GM23248 (cell line): ENCODE measurements at regions not wholly inside any gene's neighbourhood (a gene's known extent, or its start where the extent isn't known, plus 50 kb on each side); places are given as distances from the start of the nearest gene placed in this dataset.

Experiments used
- DNase-seq: peaks from one replicate; pipeline ENCODE4 v3.0.0-alpha.2; 2015
- H2AFZ ChIP-seq: fragments of 200-600 bp; sonication (generic); 2 replicates; pipeline ENCODE4 v1.6.1; 2016; ENCODE audit warnings: antibody characterized with exemption
- H3F3A ChIP-seq: fragments of 200-600 bp; sonication (generic); 2 replicates; pipeline ENCODE4 v1.6.1; 2016; ENCODE audit warnings: mild to moderate bottlenecking, antibody characterized with exemption, mixed run types; ENCODE audit not compliant: insufficient read depth
- H3K27ac ChIP-seq: fragments of 200-600 bp; sonication (generic); 2 replicates; pipeline ENCODE4 v1.5.1; 2016; ENCODE audit warnings: mild to moderate bottlenecking
- H3K27me3 ChIP-seq: fragments of 200-600 bp; sonication (generic); replicated peaks from 2 replicates; pipeline ENCODE4 v1.6.1; 2016; ENCODE audit warnings: mild to moderate bottlenecking; ENCODE audit not compliant: insufficient read depth
- H3K36me3 ChIP-seq: fragments of 200-600 bp; sonication (generic); 2 replicates; pipeline ENCODE4 v1.6.1; 2016; ENCODE audit warnings: low read depth, mild to moderate bottlenecking
- H3K4me1 ChIP-seq: fragments of 200-600 bp; sonication (generic); 2 replicates; pipeline ENCODE4 v1.6.1; 2016; ENCODE audit warnings: mild to moderate bottlenecking; ENCODE audit not compliant: insufficient read depth
- H3K4me2 ChIP-seq: fragments of 200-600 bp; sonication (generic); one replicate; pipeline ENCODE4 v1.6.1; 2016; ENCODE audit warnings: mild to moderate bottlenecking; ENCODE audit not compliant: unreplicated experiment
- H3K4me3 ChIP-seq: fragments of 200-600 bp; sonication (generic); 2 replicates; pipeline ENCODE4 v1.5.1; 2016; ENCODE audit warnings: mild to moderate bottlenecking
- H3K79me2 ChIP-seq: fragments of 200-600 bp; sonication (generic); 2 replicates; pipeline ENCODE4 v1.6.1; 2016; ENCODE audit warnings: mild to moderate bottlenecking; ENCODE audit not compliant: insufficient read depth
- H3K9ac ChIP-seq: fragments of 200-600 bp; sonication (generic); 2 replicates; pipeline ENCODE4 v1.6.1; 2016; ENCODE audit warnings: mild to moderate bottlenecking
- H3K9me2 ChIP-seq: fragments of 200-600 bp; sonication (generic); 2 replicates; pipeline ENCODE4 v1.6.1; 2016; ENCODE audit warnings: mixed run types, mild to moderate bottlenecking, moderate library complexity; ENCODE audit not compliant: insufficient read depth
- H3K9me3 ChIP-seq: fragments of 200-600 bp; sonication (generic); one replicate; pipeline ENCODE4 v1.6.1; 2017; ENCODE audit warnings: low read depth
- H4K20me1 ChIP-seq: fragments of 200-600 bp; sonication (generic); 2 replicates; pipeline ENCODE4 v1.6.0; 2016; ENCODE audit not compliant: insufficient read depth
- EZH2 ChIP-seq: fragments of 200-600 bp; sonication (generic); IDR thresholded peaks from 2 replicates; pipeline ENCODE4 v1.6.1; 2018; ENCODE audit warnings: antibody characterized with exemption, mild to moderate bottlenecking; ENCODE audit not compliant: insufficient read depth, poor library complexity, severe bottlenecking
- EZH2phosphoT487 ChIP-seq: fragments of 200-600 bp; sonication (generic); IDR thresholded peaks from 2 replicates; pipeline ENCODE4 v1.6.1; 2018; ENCODE audit warnings: antibody characterized with exemption, moderate library complexity, mild to moderate bottlenecking, low read depth; ENCODE audit not compliant: insufficient read depth
- WGBS, 2 experiments: methylation state at CpG; one replicate each; pipeline ENCODE4 v1.1.6; 2015 to 2017; ENCODE audit warnings: low lambda C conversion rate in 2 of 2, low coverage in 1 of 2; ENCODE audit errors: missing lambda C conversion rate in 2 of 2; 5-methylcytosine and 5-hydroxymethylcytosine counted together
- in situ Hi-C: fragments of 300-500 bp; cut with MboI; formaldehyde crosslinking; loops from 2 replicates; pipeline ENCODE4 v1.15.0; 2020

DNA sequence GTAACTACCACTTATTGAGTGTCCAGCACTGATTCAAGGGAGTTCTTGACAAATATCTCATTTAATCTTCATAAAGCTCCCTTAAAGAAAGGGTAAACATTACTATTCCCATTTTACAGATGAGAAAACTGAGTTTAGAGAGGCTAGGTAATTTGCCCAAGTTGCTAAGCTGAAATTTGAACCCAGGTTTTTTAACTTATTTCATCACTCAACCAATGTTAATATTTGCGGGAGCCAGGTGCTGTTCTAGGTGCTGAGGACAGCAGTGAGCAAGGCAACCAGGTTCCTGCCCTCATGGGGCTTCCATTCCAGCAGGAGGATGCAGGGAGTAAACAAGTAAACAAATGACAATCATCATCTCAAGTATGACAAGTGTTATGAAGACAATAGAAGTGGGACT is 104.0 kb upstream of the LHX1 start:
- Histone ChIP-seq H3K4me3 (no peak overlapping the region), H3K27me3 (peaks cover 10% of the 10 kb centered on the region; the same call in 1 of the 2 replicates), H3F3A (no peaks in the 10 kb centered on the region), H3K9me3 (no peaks in the 10 kb centered on the region), H3K9me2 (no peaks in the 10 kb centered on the region), H3K36me3 (no peaks in the 10 kb centered on the region), H3K9ac (no peak overlapping the region), H2AFZ (no peak overlapping the region), H3K79me2 (no peaks in the 10 kb centered on the region), H4K20me1 (no peaks in the 10 kb centered on the region), H3K27ac (no peak overlapping the region), H3K4me2 (no peak overlapping the region), H3K4me1 (no peaks in the 10 kb centered on the region)
- no peak for DNase-seq
- TF ChIP-seq EZH2 (no peak), EZH2phosphoT487 (no peak)
- in situ Hi-C loops, result no loop called here
- 56 to 87% methylated on average over 1 of the region's 1 CpG for WGBS, 2 experiments

DNA sequence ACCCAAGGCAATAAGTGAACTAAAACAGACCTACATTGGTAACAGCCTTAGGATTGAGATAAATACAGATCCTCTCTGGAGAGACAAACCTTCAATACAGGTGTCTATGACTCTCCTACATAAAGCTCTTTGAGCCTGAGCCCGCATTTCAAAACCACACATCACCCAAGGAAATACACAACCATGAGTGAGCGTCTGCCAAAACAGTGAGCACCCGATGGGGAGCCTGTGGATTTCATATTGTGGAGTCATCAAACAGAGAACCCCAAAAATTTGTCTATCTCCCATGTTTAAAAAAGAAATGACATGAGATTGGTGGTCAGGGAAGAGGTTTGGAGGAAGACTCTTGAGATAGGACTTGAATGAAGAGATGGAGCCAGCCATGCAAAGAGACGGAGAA is 102.2 kb upstream of the LHX1 start:
- H3F3A ChIP-seq, result no peaks in the 10 kb centered on the region
- peaks cover 7% of the 10 kb centered on the region; the same call in 1 of the 2 replicates for H3K27me3 ChIP-seq
- H3K27ac ChIP-seq, result no peak overlapping the region
- no peak for DNase-seq
- H3K4me3 ChIP-seq, result no peak overlapping the region
- no peaks in the 10 kb centered on the region for H3K36me3 ChIP-seq
- 54 to 57% methylated on average over 4 of the region's 4 CpGs for WGBS, 2 experiments
- H3K4me2 ChIP-seq, result no peak overlapping the region
- no peak for TF ChIP-seq EZH2phosphoT487
- no peaks in the 10 kb centered on the region for H4K20me1 ChIP-seq
- no peak overlapping the region for H3K9ac ChIP-seq
- H3K79me2 ChIP-seq, result no peaks in the 10 kb centered on the region
- H3K9me3 ChIP-seq, result no peaks in the 10 kb centered on the region
- no peaks in the 10 kb centered on the region for H3K9me2 ChIP-seq
- no peak overlapping the region for H2AFZ ChIP-seq
- in situ Hi-C loops, result no loop called here
- H3K4me1 ChIP-seq, result no peaks in the 10 kb centered on the region

DNA sequence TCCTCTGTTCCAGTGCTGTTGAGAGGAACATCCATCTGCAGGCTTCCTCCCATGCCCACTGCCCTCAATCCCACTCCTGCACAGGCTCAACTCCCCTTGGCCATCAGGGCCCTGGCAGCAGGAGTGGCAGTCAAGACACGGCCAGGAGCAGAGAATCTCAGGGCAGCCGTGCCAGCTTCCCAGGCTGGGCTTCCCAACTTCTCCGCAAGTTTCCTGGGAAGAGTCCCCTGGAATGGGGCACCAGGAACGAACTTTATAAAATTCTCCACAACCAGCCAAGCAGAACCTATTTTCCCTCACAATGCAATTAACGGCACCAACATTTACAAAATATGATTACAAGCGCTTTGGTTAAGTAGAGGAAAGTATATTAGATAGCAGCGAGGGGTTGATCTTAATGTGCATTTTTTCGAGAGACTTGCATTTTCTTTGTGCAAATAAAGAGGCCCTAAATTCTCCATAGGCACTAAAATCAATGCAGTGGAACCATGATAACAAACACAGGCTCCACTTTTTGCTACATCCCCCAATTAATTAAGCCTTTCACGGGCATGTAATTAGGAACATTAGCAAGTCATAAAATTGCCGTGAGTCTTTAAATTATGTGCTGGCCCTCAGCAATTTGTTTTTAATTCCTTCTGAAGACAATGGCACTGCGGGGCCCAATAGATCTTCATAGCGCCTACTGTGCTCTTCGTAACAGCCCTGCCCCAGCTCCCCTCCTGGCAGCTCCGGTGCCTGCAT is 99.9 kb upstream of the LHX1 start:
- Histone ChIP-seq H3K4me3 (no peak overlapping the region), H3K9me3 (no peaks in the 10 kb centered on the region), H3K27ac (no peak overlapping the region), H4K20me1 (no peaks in the 10 kb centered on the region), H2AFZ (no peak overlapping the region), H3K36me3 (no peaks in the 10 kb centered on the region), H3F3A (no peaks in the 10 kb centered on the region), H3K4me2 (no peak overlapping the region), H3K4me1 (no peaks in the 10 kb centered on the region), H3K9me2 (no peaks in the 10 kb centered on the region), H3K27me3 (peaks cover 6% of the 10 kb centered on the region), H3K79me2 (no peaks in the 10 kb centered on the region), H3K9ac (no peak overlapping the region)
- 29 to 31% methylated on average over 14 of the region's 14 CpGs for WGBS, 2 experiments
- DNase-seq, result no peak
- in situ Hi-C loops, result no loop called here
- TF ChIP-seq EZH2 (no peak), EZH2phosphoT487 (no peak)

DNA sequence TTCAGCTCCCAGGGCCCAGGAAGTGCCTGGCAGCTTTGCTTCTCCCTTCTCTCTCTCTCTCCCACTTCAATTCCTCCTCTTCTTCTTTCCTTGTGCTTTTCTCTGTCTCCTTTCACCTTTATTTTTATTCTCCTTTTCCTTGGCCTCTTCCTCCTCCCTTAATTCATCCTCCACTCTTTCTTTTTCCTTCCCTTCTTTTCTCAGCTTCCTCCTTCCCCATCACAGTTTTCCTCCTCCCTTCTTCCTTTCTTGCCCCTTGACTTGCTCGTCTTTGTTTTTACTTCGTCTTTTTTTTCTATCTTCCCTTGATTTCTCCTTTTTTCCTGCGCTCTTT is 99.4 kb upstream of the LHX1 start:
- no peak for TF ChIP-seq EZH2phosphoT487
- TF ChIP-seq EZH2, result no peak
- Histone ChIP-seq H3K79me2 (no peaks in the 10 kb centered on the region), H3K4me1 (no peaks in the 10 kb centered on the region), H4K20me1 (no peaks in the 10 kb centered on the region), H3K4me3 (no peak overlapping the region), H3K27ac (no peak overlapping the region), H3K27me3 (peaks cover 9% of the 10 kb centered on the region), H3K9me2 (no peaks in the 10 kb centered on the region), H3K9me3 (no peaks in the 10 kb centered on the region), H3K4me2 (no peak overlapping the region), H3K36me3 (no peaks in the 10 kb centered on the region), H2AFZ (no peak overlapping the region), H3K9ac (no peak overlapping the region), H3F3A (no peaks in the 10 kb centered on the region)
- no peak for DNase-seq
- WGBS, 2 experiments, result 39 to 41% methylated on average over 3 of the region's 3 CpGs
- in situ Hi-C loops, result no loop called here

DNA sequence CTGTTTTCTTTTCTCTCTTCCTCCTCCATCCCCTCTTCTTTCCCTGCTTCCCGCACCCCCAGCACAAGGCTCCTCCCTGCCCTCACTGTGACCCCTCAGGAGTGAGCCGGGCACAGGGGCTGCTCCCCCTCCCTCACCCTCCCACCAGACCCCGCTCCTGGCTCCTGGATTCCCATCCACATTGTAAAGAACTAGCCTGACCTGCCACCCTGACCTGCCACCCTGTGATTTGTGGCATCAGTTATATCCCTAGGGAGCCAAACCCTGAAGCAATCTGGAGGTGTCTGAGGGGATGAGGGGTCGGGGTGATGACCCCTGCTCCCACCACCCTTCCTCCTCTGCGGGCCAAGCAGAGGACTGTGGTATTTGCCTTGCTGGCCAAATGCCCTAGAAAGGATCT is 98.0 kb upstream of the LHX1 start:
- Histone ChIP-seq H3K27me3 (peaks cover 17% of the 10 kb centered on the region), H3K4me3 (no peak overlapping the region), H3K27ac (no peak overlapping the region), H3F3A (no peaks in the 10 kb centered on the region), H3K36me3 (no peaks in the 10 kb centered on the region), H2AFZ (no peak overlapping the region), H3K4me2 (no peak overlapping the region), H3K79me2 (no peaks in the 10 kb centered on the region), H3K4me1 (no peaks in the 10 kb centered on the region), H3K9me2 (no peaks in the 10 kb centered on the region), H3K9me3 (no peaks in the 10 kb centered on the region), H3K9ac (no peak overlapping the region), H4K20me1 (no peaks in the 10 kb centered on the region)
- in situ Hi-C loops, result no loop called here
- WGBS, 2 experiments, result 3% methylated on average over 5 of the region's 5 CpGs
- no peak for DNase-seq
- TF ChIP-seq EZH2phosphoT487, result no peak
- no peak for TF ChIP-seq EZH2
